Keratinocyte (primary cell): ENCODE measurements at regions not wholly inside any gene's neighbourhood (a gene's known extent, or its start where the extent isn't known, plus 50 kb on each side); places are given as distances from the start of the nearest gene placed in this dataset.

ENCODE experiments used
- EZH2 ChIP-seq: IDR thresholded peaks from one replicate; pipeline ENCODE4 v1.6.1; 2012; ENCODE audit warnings: inconsistent platforms, mild to moderate bottlenecking, low read length, moderate library complexity
- TF ChIP-seq, protein P1 (sequence below), 3 experiments: IDR thresholded peaks in 1 of 3; conservative IDR thresholded peaks in 1 of 3; optimal IDR thresholded peaks in 1 of 3; 2 replicates in 2 of 3; 3 replicates in 1 of 3; pipeline versions ENCODE3 to v1.5.1; 2011; ENCODE audit warnings: low read length in 3 of 3, mild to moderate bottlenecking in 3 of 3, moderate library complexity in 2 of 3, control low read depth in 1 of 3, inconsistent platforms in 1 of 3; ENCODE audit not compliant: insufficient read depth in 2 of 3; ENCODE audit errors: extremely low read depth in 1 of 3

DNA sequence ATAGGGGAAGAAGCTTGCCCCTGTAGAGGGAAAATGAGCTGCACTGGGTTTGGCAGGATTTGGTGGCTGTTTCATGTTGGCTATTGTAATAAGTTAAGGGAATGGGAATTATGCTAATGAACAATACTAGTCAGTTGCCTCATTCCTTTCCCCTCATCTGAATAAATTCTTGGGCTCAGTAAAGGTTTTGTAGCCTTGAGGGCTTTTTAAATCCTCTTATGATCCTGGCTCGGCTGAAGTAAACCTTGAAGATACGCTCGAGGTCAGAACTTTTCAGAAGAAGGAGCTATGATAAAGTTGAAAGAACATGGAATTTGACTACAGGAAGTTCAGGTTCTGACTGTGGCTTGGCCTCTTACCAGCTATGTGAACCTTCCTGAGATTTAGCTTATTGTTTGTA lies 448.7 kb downstream of the RAB38 start:
- TF ChIP-seq, protein P1, sequence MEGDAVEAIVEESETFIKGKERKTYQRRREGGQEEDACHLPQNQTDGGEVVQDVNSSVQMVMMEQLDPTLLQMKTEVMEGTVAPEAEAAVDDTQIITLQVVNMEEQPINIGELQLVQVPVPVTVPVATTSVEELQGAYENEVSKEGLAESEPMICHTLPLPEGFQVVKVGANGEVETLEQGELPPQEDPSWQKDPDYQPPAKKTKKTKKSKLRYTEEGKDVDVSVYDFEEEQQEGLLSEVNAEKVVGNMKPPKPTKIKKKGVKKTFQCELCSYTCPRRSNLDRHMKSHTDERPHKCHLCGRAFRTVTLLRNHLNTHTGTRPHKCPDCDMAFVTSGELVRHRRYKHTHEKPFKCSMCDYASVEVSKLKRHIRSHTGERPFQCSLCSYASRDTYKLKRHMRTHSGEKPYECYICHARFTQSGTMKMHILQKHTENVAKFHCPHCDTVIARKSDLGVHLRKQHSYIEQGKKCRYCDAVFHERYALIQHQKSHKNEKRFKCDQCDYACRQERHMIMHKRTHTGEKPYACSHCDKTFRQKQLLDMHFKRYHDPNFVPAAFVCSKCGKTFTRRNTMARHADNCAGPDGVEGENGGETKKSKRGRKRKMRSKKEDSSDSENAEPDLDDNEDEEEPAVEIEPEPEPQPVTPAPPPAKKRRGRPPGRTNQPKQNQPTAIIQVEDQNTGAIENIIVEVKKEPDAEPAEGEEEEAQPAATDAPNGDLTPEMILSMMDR (optimal IDR thresholded peaks at IDR 0.05 in 1 of 3, IDR thresholded peaks at IDR 0.05 in 1 of 3, conservative IDR thresholded peaks at IDR 0.05 in 1 of 3; ENCODE audit: extremely low read depth in 1 of 3, insufficient read depth in 2 of 3, low read length in 3 of 3), result no peak
- no peak for TF ChIP-seq EZH2
